Cerebellar nuclear complex (tissue), 1 donor: ENCODE measurements at regions not wholly inside any gene's neighbourhood (a gene's known extent, or its start where the extent isn't known, plus 50 kb on each side); places are given as distances from the start of the nearest gene placed in this dataset.
A peak's percentile ranks its signal among the peaks of the same experiment; 100 is the strongest.
"Not testable (repeated sequence)": the region's sequence is repeated elsewhere in the genome, so short reads cannot be mapped to it uniquely, and the experiment has no call there.

Source experiments
- DNase-seq, 2 experiments: peaks; one replicate each; lab custom pipeline; 2025; lab: John Stamatoyannopoulos, UW

DNA sequence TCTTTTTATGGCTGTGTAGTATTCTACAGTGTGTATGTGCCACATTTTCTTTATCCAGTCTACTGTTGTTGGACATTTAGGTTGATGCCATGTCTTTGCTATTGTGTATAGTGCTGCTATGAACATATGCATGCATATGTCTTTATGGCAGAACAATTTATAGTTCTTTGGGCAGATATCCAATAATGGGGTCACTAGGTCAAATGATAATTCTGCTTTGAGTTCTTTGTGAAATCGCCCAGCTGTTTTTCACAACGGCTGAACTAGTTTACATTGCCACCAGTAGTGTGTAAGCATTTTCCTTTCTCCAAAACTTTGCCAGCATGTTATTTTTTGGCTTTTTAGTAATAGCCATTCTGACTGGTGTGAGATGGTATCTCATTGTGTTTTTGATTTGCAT lies 214.8 kb upstream of the TMEM229A start:
- DNase-seq, result no peak

- no peak for DNase-seq
These were observed 213.5 kb upstream of the TMEM229A start for GRCh38 chr7:124246262-124246863.

DNA sequence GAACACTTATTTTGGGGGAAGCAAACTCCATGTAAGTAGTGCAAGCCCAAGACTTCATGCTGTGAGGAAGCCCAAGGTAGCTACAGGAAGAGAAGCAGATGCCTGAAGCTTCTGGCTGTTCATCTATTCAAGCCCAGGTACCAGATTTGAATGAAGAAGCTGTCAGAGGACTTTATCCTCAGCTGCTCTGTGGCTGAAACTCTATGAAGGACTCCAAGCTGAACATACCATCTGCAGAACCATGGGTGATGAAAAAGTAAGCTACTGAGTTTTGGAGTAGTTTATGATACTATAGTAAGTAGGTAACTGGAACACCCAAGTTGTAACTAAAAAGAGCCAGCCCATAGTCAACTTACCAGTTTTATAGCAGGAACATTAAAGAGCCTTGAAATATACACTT lies 211.6 kb upstream of the TMEM229A start:
- not testable (repeated sequence) for DNase-seq

- DNase-seq, result no peak
These were observed 186.8 kb upstream of the TMEM229A start for GRCh38 chr7:124219681-124220080.

- DNase-seq, result no peak
These were observed 175.8 kb upstream of the TMEM229A start for GRCh38 chr7:124208642-124209041.

- no peak for DNase-seq
These were observed 175.3 kb upstream of the TMEM229A start for GRCh38 chr7:124208173-124208572.

- DNase-seq, result no peak
These were observed 172.7 kb upstream of the TMEM229A start for GRCh38 chr7:124205526-124205925.

- no peak for DNase-seq
These were observed 169.7 kb upstream of the TMEM229A start for GRCh38 chr7:124202546-124202945.

DNA sequence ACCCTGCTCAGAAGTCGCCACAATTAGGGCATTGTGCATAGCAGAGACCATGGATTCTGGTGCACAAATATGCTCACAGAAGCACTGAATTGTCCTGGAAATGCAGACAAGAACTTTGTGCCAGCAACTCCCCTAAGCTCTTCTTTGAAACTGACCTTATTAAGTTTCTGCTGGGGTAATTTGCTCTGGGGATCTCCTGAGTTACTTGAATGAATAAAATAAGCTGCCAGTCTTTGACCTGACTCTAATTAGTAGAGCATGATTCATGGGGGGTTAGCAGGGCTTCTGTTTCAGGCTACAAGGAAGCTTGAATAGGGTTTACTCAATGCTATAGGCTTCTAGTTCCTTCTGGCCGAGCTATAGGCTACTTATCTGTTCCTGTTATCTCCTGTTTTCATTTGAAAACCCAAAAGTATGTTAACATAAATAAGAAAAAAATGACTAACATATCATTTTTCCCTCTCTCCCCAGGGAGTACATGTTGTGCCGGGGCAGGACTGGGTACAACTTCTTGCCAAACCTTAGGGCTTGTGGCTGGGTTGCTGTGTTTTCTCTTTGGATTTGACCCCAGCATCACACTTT lies 169.0 kb upstream of the TMEM229A start:
- DNase-seq, result no peak

GRCh38 chr7:124196519-124196918 lies 163.7 kb upstream of the TMEM229A start:
- no peak for DNase-seq

DNA sequence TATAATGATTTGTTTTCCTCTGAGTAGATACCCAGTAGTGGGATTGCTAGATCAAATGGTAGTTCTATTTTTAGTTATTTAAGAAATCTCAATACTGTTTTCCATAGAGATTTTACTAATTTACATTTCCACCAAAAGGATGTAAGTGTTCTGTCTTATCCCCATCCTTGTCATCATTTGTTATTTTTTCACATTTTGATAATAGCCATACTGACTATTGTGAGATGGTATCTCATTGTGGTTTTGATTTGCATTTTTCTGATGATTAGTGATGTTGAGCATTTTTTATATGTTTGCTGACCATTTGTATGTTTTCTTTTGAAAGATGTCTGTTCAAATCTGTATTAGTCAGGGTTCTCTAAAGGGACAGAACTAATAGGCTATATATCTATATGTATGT lies 160.0 kb upstream of the TMEM229A start:
- DNase-seq, result no peak

DNA sequence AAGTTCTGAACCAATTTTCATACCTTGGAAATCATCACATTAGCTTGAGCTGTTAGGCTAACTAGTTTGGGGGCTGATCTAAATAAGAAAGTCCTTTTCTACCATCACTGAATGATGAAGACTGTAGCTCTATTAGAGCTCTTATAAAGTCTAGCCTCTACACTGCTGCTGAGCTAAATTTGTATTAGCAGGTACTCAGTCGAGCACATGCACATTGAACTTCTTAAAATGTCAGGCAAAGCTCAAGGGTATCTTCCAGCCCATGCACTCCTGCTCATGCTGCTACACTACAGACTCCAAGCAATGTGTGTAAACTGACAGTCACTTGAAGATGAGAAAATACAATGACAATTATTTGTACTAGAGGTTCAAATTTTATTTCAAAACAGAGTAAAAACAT lies 158.8 kb upstream of the TMEM229A start:
- DNase-seq, result no peak

GRCh38 chr7:124191030-124191429 lies 158.2 kb upstream of the TMEM229A start:
- DNase-seq, result no peak

DNA sequence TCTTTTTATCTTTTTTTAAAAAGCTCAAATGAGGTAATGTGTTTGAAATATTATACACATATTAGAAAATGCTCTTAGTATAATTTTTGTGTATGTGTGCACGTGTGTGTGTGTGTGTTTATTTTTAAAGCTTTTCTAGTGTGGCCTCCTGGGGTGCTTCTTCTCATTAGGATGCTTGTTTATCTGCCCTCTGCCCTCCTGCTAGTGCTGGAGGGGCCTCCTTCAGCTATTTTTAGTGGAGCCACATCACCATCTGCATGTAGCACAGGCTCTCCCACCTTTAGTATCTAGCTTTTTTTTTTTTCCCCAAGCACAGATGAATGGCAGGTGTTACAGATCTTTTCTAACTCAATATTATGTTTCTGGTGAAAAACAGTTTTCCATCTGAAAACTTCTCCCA lies 155.7 kb upstream of the TMEM229A start:
- DNase-seq, result no peak

GRCh38 chr7:124187962-124188361 lies 155.1 kb upstream of the TMEM229A start:
- no peak for DNase-seq

DNA sequence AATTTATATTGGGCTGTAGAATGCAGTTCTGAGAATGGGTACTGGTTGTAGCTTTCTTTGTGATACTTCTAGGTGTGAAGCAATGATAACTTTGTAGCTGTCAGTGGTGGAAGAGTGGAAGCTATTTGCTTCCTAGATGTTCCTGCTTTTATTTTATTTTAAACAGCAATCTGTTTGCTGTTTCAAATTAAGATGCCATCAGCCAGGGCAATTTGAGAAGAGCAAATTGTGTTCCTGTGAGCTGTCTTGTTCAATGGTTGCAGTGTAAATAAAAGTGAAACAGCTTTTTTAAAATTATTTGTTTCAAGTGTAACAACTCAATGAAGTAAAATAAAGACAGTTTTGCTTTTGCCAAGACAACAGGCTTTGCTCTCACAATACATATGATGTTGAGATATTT lies 150.8 kb upstream of the TMEM229A start:
- no peak for DNase-seq

DNA sequence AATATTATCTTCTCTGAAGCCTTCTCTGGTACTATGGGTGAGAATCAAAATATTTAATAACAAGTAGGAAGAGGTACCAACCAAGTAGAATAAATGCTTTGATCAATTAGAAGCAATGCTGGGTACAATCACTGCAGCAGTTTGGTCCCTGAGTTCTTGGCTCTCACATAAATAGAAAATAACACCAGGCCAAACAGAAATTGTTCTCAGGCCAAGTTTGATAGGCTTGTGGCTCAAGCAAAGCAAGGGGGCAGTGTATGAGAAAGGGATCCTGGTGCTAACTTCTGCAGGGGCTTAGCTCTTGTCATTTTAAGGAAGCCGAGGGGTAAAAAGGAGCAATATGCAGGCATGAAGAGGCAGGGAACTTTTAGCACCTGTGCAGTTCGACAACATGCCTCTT lies 146.8 kb upstream of the TMEM229A start:
- DNase-seq, result no peak

DNA sequence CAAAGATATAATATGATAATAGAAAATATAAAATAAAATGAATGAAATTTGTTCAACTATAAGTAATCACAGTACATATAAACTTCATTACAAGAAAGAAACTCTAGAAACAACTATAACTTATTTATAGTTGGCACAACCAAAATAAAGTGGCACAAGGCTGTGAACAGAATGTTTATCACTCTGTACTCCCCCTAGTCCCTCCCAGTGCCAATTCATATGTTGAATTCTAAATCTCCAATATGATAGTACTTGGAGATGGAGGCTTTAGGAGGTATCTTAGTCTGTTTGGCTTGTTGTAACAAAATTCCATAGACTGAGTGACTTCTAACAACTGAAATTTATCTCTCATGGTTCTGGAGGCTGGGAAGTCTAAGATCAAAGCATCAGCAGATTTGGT lies 145.0 kb upstream of the TMEM229A start:
- no peak for DNase-seq

- not testable (repeated sequence) for DNase-seq
These were observed 138.9 kb upstream of the TMEM229A start for GRCh38 chr7:124171812-124172211.

DNA sequence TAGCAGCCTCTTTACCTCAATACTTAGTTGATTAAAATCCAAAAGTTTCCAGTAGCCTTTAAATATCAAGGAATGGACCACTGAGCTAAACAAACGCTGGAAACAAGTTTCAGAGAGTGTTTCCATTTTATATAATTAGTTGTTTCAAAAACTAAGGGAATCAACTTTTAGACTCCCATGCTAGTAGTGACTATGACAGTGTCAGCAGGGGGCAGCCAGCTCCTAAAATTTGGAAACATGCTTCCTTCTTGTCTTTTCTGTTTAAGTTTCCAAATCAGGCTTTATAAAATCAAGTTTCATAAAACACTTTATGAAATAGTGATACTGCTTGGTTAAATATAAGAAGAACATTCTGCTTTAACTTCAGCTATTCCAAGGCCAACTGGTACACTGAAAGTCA lies 138.2 kb upstream of the TMEM229A start:
- DNase-seq, result no peak

GRCh38 chr7:124168616-124169015 lies 135.7 kb upstream of the TMEM229A start:
- DNase-seq, result no peak

GRCh38 chr7:124162667-124163066 lies 129.8 kb upstream of the TMEM229A start:
- no peak for DNase-seq

DNA sequence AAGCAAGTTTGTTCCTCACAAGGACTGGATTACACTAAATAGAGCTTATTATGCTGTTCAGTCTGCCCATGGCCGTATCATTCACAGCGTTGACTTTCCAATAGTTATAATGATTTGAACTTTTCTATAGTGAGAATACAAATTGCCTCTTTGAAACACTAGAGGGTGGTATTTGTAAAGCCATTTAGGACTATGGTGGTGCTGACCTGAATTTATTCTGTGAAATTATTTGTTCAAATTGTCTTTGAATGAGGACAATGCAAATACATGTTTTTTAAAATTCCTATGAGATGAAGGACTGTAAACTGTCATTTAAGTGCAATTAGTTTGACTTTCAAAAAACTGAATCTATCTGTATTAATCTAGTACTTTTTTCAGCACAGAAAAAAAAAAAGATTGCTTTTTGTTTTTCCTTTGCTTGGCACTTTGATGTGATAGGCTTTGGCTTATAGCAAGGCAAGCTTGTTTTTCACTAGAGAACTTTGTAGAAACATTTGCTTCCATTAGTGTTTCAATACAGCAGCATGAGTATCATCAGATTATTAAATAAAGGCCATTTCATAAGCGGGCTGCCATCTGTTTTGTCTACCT lies 122.7 kb upstream of the TMEM229A start:
- peak in 1 of 2 experiments; percentile 8 for DNase-seq
